A204.1 (cell line): ENCODE measurements at regions not wholly inside any gene's neighbourhood (a gene's known extent, or its start where the extent isn't known, plus 50 kb on each side); places are given as distances from the start of the nearest gene placed in this dataset.
"Not testable (repeated sequence)": the region's sequence is repeated elsewhere in the genome, so short reads cannot be mapped to it uniquely, and the experiment has no call there.

Source experiments
- FAIRE-seq: peaks from 2 replicates; lab custom pipeline; 2012; peaks lifted over from hg19 to GRCh38; lab: Jason Lieb, UNC

DNA sequence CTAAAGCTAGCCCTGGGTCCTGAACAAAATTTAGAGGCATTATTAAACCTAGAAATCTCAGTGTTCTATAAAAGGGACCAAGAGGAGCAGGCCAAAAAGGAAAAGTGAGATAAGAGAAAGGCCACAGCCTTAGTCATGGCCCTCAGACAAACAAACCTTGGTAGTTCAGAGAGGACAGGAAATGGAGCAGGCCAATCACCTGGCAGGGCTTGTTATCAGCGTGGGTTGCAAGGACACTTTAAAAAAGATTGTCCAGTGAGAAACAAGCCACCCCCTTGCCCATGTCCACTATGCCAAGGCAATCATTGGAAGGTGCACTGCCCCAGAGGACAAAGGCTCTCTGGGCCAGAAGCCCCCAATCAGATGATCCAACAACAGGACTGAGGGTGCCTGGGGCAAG lies 213.3 kb upstream of the CXADR start:
- not testable (repeated sequence) for FAIRE-seq

DNA sequence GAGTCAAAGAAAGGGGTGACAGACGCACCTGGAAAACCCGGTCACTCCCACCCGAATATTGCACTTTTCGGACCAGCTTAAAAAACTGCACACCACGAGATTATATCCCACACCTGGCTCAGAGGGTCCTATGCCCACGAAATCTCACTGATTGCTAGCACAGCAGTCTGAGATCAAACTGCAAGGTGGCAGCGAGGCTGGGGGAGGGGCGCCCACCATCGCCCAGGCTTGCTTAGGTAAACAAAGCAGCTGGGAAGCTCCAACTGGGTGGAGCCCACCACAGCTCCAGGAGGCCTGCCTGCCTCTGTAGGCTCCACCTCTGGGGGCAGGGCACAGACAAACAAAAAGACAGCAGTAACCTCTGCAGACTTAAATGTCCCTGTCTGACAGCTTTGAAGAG lies 185.1 kb upstream of the CXADR start:
- FAIRE-seq: not testable (repeated sequence)

DNA sequence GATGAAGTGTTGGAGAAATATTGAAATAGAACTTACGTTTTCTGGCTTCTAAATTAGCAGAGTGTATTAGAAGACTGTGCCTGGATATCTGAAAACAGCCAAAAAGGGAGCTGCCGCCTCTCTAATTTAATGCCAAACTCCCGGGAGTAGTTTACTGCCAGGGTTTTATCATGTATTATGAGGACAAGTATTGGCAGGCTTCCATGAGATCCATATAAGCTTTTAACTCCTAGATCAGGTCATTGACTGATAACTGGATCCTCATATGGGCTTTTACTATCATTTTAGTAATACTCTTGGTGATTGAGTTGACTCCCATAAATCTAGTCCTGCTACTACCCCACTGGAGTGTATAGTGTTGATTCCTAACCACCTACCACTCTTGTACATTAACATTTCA lies 178.4 kb upstream of the CXADR start:
- no peak for FAIRE-seq

DNA sequence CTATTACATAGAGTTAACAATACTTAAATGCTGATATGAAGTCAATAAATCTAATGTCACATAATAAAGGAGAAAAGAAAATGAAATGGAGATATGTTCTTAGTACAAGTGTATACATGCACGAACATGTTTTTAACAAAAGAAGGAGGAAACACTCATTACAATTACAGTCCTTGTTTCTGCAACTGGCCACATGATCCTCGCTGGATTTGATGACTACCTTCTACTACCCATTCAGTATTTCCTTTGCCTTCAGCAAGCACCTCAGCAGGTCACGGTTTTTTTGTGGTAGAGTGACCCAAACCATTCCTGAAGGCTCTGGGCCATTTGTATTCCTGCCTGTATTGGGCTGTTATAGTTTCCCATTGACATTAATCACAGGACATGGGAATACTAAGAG lies 172.8 kb upstream of the CXADR start:
- no peak for FAIRE-seq

DNA sequence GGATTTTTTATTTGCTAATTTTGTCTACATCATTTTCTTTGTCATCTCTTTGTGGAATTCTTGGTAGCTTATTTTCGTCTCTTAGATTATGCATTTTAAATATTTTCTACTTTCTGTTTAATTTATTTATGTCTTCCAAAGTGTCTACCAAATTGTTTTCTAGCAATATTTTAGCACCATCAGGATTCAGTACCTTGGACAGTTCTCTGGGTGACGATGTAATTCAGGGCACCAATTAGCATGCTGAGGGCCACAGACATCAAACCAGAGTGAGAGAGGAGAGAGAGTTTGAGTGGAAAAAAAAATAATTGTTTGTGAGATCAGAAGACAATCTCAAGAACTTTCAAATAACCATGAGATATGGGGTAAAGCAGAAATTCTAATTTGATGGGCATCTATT lies 169.8 kb upstream of the CXADR start:
- no peak for FAIRE-seq

DNA sequence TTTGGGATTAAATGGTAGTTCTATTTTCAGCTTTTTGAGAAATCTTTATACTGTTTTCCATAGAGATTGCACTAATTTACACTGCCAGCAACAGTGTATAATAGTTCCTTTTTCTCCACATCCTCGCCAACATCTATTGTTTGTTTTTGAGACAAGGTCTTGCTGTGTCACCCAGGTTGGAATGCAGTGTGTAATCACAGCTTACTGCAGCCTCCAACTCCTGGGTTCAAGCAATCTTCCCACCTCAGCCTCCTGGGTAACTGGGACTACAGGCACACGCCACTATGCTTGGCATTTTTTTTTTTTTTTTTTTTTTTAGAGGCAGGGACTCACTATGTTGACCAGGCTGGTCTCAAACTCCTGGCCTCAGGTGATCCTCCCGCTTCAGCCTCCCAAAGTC lies 164.5 kb upstream of the CXADR start:
- no peak for FAIRE-seq

DNA sequence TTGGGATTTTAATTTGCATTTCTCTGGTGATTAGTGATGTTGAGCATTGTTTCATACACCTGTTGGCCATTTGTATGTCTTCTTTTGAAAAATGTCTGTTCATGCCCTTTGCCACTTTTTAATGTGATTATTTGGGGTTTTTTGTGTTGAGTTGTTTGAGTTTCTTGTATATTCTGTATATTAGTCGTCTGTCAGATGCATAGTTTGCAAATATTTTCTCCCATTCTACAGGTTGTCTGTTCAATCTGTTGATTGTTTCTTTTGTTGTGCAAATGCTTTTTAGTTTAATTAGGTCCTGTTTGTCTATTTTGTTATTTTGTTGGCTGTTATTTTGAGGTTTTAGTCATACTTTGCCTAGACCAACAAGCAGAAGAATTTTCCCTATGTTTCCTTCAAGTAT lies 164.0 kb upstream of the CXADR start:
- no peak for FAIRE-seq

DNA sequence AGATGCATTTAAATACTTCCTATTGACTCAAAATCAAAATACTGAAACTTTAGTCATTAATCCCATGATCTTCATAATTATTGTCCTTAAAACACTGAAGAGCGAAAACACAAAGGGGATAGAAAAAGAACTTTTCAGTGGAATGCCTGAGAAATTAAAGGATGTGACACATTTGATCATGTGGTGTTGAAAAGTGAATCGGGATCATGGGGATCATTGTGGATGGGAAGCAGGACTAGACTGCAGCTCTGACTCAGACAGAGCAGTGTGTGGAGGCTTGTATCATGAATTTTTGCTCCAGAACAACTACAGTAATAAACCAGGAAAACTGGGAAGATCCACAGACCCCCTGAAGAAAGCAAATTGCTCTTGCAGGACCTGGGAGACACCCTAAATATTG lies 161.1 kb upstream of the CXADR start:
- no peak for FAIRE-seq

DNA sequence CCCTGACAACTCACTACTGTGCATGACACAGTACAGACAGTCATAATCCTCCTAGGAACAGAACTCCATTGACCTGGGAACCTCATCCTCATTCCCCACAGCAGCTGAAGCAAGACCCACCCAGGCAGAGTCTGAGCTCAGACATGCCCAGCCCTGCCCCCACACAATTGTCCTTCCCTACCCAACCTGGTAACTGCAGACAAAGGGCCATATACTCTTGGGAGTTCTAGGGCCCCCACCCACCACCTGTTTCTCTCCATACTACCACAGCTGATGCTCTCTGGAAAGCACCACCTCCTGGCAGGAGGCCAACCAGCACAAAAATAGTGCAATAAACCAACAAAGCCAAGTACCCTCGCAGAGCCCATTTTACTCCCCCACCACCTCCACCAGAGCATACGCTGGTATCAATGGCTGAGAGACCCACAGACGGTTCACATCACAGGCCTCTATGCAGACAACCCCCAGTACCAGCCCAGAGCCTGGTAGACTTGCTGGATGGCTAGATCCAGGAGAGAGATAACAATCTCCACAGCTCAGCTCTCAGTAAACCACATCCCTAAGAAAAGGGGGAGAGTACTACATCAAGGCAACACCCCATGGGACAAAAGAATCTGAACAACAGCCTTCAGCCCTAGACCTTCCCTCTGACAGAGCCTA lies 159.7 kb upstream of the CXADR start:
- FAIRE-seq: no peak

DNA sequence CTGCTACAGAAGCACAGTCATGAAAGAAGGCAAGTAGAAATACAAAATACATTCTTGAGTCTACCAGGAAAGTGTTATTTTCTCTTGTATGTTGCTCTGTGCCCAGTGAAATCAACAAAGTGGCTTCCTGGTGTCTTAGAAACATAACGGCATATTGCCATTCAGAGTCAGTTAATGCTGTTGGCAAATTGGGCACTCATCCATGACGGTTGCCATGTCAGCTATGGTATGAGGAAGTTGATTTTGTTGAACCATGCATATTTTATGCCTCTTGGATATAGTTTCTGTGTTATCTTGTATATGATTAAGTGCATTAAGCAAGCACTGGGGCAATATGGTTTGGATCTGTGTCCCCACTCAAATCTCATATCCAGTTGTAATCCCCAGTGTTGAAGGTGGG lies 153.1 kb upstream of the CXADR start:
- FAIRE-seq: no peak

DNA sequence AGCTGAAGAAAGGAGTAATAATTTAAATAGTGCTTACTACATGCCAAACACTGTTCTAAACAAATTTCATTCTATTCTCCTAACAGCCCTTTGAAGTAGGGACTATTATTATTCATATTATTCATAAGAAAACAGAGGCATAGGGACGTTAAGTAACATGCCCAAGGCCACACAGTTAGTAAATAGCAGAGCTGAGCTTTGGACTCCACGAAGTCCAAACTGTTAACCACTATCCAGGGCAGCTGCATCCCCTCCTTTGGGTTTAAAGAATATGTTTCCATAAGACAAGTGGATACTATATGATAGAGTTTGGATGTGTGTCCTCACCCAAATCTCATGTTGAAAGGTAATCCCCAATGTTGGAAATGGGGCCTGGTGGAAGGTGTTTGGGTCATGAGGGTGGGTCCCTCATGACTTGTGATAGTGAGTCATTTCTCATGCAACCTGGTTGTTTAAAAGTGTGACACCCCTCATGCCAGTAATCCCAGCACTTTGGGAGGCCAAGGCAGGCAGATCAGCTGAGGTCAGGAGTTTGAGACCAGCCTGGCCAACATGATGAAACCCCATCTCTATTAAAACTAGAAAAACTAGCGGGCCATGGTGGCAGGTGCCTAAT lies 144.0 kb upstream of the CXADR start:
- no peak for FAIRE-seq

DNA sequence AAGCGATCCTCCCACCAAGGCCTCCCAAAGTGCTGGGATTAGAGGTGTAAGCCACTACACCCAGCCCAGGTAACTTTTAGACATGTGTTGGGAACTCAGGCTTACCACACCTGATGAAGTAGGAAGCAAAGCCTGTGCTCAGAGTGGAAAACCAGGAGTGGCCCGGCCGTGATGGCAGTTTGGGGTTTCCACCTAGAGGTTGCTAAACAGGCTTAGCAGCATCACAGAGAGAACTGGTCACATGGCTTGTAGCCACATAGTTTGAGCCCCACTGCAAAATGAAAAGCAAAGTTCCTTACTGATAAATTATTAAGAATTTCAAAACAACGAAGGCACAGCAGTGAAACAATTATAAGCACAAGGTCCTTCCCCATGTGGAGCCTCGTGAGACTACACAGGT lies 142.6 kb upstream of the CXADR start:
- no peak for FAIRE-seq

DNA sequence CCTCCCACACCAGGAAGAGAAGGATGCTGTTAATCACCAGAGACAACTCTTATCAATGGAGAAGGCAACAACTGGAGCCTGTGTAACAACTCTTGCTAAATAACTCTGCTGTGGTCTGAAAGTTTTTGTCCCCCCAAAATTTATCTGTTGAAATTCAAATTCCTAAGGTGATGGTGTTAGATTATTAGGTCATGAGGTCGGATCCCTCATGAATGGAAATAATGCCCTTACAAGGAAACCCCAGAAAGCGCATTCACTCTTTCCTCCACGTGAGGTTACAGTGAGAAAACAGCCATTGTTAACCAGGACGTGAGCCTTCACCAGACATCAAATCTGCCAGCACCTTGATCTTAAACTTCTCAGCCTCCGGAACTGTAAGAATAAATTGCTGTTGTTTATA lies 141.9 kb upstream of the CXADR start:
- no peak for FAIRE-seq

DNA sequence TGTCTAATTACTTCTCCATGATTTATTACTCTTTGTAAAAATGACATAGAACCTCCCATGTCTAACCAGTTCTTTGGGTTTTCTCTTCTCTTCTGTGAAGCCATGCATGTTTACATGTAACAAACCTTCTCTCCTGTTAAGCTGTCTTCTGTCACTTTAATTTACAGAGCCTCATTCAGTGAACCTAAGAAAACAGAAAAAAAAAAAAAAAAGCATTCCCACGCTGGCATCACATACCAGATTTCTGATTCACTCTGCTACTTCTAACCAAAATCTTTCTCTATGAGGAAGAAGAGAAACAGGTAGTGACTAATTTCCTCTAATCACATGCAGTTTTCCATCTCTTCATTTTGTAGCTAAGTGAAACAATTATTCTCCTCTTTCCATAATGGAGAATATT lies 141.4 kb upstream of the CXADR start:
- FAIRE-seq: no peak

DNA sequence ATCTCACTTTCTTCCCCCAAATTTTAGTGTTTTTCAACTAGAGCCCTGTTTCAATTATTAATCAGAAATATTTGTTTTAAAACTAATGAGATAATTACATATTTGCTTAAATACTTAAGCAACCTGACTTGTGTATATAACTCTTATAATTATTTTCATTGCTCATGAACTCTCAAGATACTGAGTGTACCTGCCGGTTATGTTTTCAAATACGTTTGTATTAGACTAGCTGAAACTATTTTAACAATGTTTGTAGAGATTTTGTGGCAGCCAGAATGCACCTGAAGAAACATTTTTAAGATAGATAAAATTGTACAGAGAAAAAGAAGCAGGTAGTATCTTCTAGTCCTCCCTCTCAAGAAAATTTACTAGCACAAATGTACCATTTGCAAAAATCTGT lies 140.6 kb upstream of the CXADR start:
- FAIRE-seq: no peak

DNA sequence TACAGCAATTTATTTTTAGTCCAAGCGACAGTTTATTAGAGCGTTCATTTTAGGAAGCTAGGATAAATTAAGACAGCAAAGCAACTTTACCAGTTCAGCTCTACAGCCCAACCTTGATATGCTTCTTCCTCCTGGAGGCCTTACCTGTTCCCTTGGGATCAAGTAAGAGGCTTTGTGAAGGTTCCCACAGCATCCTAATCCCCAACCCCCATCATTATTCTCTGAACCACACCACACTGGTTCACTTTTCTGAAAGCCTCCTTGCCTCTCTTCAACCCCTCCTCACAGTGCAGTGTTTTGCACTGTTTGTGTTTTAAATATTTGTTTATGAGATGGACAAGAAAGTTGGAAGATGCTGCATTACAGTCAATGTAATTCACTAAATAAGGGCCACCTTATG lies 126.3 kb upstream of the CXADR start:
- FAIRE-seq: no peak

DNA sequence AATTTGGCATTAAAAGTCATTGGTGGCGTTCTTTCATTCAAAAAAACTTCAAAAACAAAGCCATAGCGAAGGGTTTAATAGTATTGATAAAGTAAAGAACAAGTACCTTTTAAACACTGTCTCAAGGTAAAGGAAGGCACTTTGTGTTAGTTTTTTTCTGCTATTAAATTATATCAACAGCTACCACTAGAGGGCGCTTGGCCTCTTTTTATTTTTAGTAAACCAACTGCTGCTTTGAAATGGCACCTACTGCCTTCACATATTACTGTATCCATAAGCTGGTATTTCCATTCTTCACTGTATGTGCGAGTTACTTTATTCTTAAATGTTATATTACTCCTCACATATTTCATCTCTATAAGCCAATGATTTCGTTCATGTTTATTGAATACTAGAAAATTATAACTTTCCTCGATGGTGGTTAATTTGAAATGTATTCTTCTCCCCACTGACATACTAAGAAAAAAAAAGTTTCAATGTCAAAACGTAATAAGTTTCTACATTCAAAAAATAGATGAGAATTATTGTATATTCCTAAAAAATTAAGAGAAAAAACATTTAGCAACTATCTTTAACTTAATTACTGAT lies 125.7 kb upstream of the CXADR start:
- peak; percentile 98 for FAIRE-seq

DNA sequence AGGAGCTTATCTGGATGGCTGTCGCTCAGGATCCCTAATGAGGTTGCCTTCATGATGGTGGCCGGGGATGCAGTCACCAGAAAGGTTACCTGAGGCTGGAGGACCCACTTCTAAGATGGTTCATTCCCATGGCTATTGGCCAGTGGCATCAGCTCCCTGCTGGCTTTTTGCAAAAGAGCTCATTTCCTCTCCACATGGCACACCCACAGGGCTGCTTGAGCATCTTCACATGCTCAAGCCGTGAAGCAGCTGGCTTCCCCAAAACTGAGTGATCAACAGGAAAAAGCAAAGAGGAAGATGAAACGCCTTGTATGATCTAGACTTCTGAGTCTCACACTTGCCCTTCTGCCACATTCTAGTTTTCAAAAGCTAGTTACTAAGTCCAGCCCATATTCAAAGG lies 124.6 kb upstream of the CXADR start:
- no peak for FAIRE-seq

DNA sequence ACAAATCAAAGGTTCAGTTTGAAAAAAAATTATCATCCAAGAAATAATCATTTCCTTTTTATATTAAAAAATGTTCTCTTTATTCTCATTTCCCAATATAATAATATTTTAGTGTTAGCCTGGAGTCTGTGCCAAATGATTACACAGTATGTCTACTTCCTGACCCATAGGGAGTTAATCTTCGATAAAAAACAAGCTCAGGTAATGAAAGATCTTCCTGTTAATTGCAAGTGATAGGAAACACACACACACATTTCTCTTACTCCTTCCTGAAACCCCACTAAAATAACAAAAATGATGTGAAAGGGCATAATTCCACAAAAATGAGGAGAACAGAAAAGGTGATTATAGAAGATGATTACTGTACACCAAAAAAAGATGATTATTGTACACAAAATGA lies 123.5 kb upstream of the CXADR start:
- no peak for FAIRE-seq

DNA sequence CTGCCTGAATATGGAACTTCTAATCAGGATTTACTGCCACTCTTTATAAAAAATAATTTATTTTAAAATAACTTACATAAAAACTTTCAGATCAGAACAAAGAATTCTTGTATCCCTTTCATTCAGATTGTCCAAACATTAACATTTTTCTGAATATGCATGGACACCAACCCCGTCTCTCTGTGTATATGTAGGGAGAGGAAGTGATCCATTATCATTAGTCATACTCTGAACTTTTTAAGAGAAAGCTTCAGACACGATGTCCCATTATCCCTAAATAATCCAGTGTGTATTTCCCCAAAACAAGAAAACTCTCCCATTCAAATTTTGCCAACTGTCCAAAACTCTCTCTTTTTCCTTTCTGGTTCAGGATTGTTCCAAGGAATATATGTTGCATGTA lies 122.3 kb upstream of the CXADR start:
- FAIRE-seq: no peak

DNA sequence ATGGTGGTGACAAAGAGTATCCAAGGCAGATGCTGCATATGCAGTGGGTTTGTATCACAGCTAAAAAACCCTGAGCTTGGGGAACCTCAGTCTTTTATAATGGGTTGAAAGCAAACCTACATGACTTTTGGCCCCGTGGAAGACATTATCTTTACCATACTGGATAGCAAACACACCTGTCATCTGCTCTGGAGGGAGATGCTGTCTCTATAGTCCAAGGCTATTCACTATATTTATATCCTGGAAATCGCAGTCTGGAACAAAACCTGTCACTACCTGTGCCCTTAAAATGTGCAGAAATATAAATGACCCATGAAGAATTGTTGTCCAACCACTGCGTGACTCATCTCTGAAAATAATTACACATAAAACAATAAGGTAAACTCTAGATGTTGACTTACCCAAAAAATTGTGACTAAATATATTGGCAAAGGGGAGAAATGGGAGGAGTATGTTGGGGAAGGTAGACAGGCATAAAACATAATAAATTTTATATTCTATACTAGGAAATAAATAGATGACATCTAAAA lies 121.0 kb upstream of the CXADR start:
- FAIRE-seq: no peak

DNA sequence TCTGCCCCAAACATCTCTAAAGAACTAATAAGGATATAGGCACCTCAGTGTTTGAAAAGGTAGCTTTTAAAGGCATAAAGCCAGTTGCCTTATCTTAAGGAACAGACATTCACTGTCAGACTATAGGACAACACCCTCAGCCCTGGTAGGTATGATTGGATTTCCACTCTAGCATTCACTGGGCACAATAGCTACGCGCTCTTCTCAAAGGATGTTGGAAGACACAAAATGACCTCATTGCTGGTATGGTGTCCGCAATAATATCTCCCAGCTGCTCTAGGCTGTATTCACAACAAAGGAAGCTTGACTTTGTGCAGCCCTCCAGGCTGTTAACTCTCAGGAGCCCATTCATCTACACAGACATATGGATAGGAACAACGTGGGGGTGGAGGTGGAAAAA lies 119.4 kb upstream of the CXADR start:
- no peak for FAIRE-seq

DNA sequence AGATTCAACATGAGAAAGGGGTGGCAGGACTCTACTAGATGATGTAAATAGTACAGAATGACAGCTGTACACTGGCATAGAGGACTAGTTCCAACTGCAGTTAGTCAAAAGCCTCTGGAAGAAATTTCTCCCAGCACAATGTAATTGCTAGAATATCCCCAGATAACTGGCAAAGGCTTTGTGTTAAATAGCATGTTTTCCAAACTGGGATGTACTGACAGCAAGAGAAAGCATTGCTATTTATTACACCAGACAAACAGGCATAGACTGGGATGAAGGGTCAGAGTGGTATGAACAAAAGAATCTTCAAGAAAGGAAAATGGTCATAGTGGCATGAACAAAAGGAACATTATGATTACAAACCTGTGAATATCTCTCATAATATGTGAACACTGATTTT lies 115.9 kb upstream of the CXADR start:
- no peak for FAIRE-seq

DNA sequence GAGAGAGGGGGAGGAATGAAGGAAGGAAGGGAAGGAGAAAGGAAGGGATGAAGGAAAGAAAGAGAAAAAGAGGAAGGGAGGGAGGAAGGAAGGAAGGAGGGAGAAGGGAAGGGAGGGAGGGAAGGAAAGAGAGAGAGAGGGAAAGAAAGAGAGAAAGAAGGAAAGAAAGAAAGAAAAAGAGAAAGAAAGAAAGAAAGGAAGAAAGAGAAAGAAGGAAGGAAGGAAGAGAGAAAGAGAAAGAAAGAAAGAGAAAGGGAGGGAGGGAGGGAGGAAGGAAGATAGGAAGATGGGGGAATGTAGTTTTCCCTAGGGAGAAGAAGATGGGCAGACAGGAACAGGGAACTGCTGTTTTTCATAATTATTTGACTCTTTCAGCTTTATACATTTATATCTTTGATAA lies 115.1 kb upstream of the CXADR start:
- no peak for FAIRE-seq
